Aorta (tissue), 5 donors: ENCODE measurements at regions not wholly inside any gene's neighbourhood (a gene's known extent, or its start where the extent isn't known, plus 50 kb on each side); places are given as distances from the start of the nearest gene placed in this dataset.

ENCODE experiments used
- ATAC-seq: fragments of 200-7000 bp; cut with Tn5 transposase; one replicate; pipeline ENCODE4 v1.9.1; 2022; ENCODE audit warnings: moderate library complexity; ENCODE audit not compliant: low FRiP score
- DNase-seq, 2 donors: peaks; one replicate each; pipeline ENCODE4 v3.0.0-alpha.2; 2020
- H3K27ac ChIP-seq, 2 donors: one replicate each; pipeline ENCODE4 v1.5.1; 2013; ENCODE audit warnings: low read length in 2 of 2, mild to moderate bottlenecking in 2 of 2, moderate library complexity in 2 of 2, control low read depth in 1 of 2, inconsistent platforms in 1 of 2, low read depth in 1 of 2
- H3K27me3 ChIP-seq, 2 donors: one replicate each; pipeline ENCODE4 v1.6.1; 2013; ENCODE audit warnings: control low read depth in 1 of 2, low read length in 1 of 2, mild to moderate bottlenecking in 1 of 2, moderate library complexity in 1 of 2; ENCODE audit not compliant: insufficient read depth in 2 of 2, control insufficient read depth in 1 of 2
- H3K36me3 ChIP-seq, 2 donors: one replicate each; pipeline ENCODE4 v1.6.1; 2013; ENCODE audit warnings: control low read depth in 1 of 2, low read length in 1 of 2, mild to moderate bottlenecking in 1 of 2; ENCODE audit not compliant: insufficient read depth in 2 of 2, control insufficient read depth in 1 of 2
- H3K4me1 ChIP-seq, 2 donors: one replicate each; pipeline ENCODE4 v1.6.1; 2013; ENCODE audit warnings: low read length in 2 of 2, control low read depth in 1 of 2, mild to moderate bottlenecking in 1 of 2, moderate library complexity in 1 of 2; ENCODE audit not compliant: insufficient read depth in 2 of 2, control insufficient read depth in 1 of 2
- H3K4me3 ChIP-seq, 2 donors: one replicate each; pipeline ENCODE4 v1.5.1; 2013; ENCODE audit warnings: low read length in 2 of 2, control low read depth in 1 of 2, mild to moderate bottlenecking in 1 of 2
- H3K9me3 ChIP-seq: one replicate; pipeline ENCODE4 v1.6.1; 2013; ENCODE audit warnings: mild to moderate bottlenecking, low read length; ENCODE audit not compliant: control insufficient read depth
- WGBS, 2 donors: extraction: QIAGEN DNeasy Blood & Tissue Kit; methylation state at CpG; one replicate each; pipeline ENCODE4 v1.1.7; 2013; 5-methylcytosine and 5-hydroxymethylcytosine counted together
- intact Hi-C, 2 donors: fragments of 100-400 bp; cut with DNase I; formaldehyde crosslinking; loops; one replicate each; pipeline versions ENCODE4 v1.14.2 to v1.15.0; 2022
- donor health status: healthy with polysubstance abuse.
- donor health status: Bipolar disorder and iron deficiency.
- donor health status: DM: no; HTN: no; CAD: no.
- donor health status: DM: no; HTN: no; CAD: no.
- donor health status: DM: yes; HTN: yes; CAD: no.

- no peak overlapping the region for H3K4me3 ChIP-seq
- H3K4me1 ChIP-seq: no peaks in the 10 kb centered on the region
- DNase-seq (no peak), ATAC-seq (no peak)
- intact Hi-C loops: no loop called here
- H3K27ac ChIP-seq: no peak overlapping the region
- no peaks in the 10 kb centered on the region for H3K27me3 ChIP-seq
- H3K36me3 ChIP-seq: no peaks in the 10 kb centered on the region
- H3K9me3 ChIP-seq: no peaks in the 10 kb centered on the region
- 85 to 91% methylated on average over 2 of the region's 2 CpGs for WGBS, 2 donors
Measured at GRCh38 chrX:42725196-42725595, 52.8 kb downstream of the PPP1R2C start.

GRCh38 chrX:42720209-42720608 lies 57.8 kb downstream of the PPP1R2C start:
- 61 to 62% methylated on average over 4 of the region's 4 CpGs for WGBS, 2 donors
- Histone ChIP-seq H3K4me3 (no peak overlapping the region), H3K36me3 (no peaks in the 10 kb centered on the region), H3K27ac (no peak overlapping the region), H3K27me3 (no peaks in the 10 kb centered on the region), H3K4me1 (peaks cover 0 to 3% of the 10 kb centered on the region in 2 donors), H3K9me3 (no peaks in the 10 kb centered on the region)
- DNase-seq (no peak), ATAC-seq (no peak)
- intact Hi-C loops: no loop called here

- ATAC-seq: no peak
Measured at GRCh38 chrX:42715701-42716262, 62.2 kb downstream of the PPP1R2C start.

GRCh38 chrX:42714981-42715700 lies 62.8 kb downstream of the PPP1R2C start:
- H3K4me1 ChIP-seq: peaks cover 0 to 3% of the 10 kb centered on the region in 2 donors
- ATAC-seq (peak; percentile 26), DNase-seq (peak; percentile 60 to 82)
- intact Hi-C loops: no loop called here
- H3K27ac ChIP-seq: peak overlapping the region; percentile 18 to 26
- no peaks in the 10 kb centered on the region for H3K9me3 ChIP-seq
- 3 to 24% methylated on average over 11 of the region's 11 CpGs for WGBS, 2 donors
- H3K4me3 ChIP-seq: no peak overlapping the region
- no peaks in the 10 kb centered on the region for H3K27me3 ChIP-seq
- H3K36me3 ChIP-seq: no peaks in the 10 kb centered on the region

More at GRCh38 chrX:42715701-42716262, 62.2 kb downstream of the PPP1R2C start:
- DNase-seq: no peak
- Histone ChIP-seq H3K4me1 (peaks cover 0 to 3% of the 10 kb centered on the region in 2 donors), H3K9me3 (no peaks in the 10 kb centered on the region), H3K27ac (no peak overlapping the region), H3K4me3 (no peak overlapping the region), H3K36me3 (no peaks in the 10 kb centered on the region), H3K27me3 (no peaks in the 10 kb centered on the region)
- intact Hi-C loops: no loop called here
- WGBS, 2 donors: 70 to 86% methylated on average over 8 of the region's 8 CpGs

GRCh38 chrX:42710452-42710851 lies 67.5 kb downstream of the PPP1R2C start:
- no peaks in the 10 kb centered on the region for H3K27me3 ChIP-seq
- DNase-seq (no peak), ATAC-seq (no peak)
- 19 to 35% methylated on average over 2 of the region's 2 CpGs for WGBS, 2 donors
- no peaks in the 10 kb centered on the region for H3K4me1 ChIP-seq
- no peak overlapping the region for H3K27ac ChIP-seq
- no peaks in the 10 kb centered on the region for H3K36me3 ChIP-seq
- intact Hi-C loops: no loop called here
- no peak overlapping the region for H3K4me3 ChIP-seq
- no peaks in the 10 kb centered on the region for H3K9me3 ChIP-seq

GRCh38 chrX:42708222-42708621 lies 69.7 kb downstream of the PPP1R2C start:
- H3K9me3 ChIP-seq: no peaks in the 10 kb centered on the region
- H3K27ac ChIP-seq: no peak overlapping the region
- no peaks in the 10 kb centered on the region for H3K36me3 ChIP-seq
- DNase-seq (no peak), ATAC-seq (peak; percentile 38)
- H3K4me3 ChIP-seq: no peak overlapping the region
- WGBS, 2 donors: 14 to 45% methylated on average over 2 of the region's 2 CpGs
- no peaks in the 10 kb centered on the region for H3K4me1 ChIP-seq
- H3K27me3 ChIP-seq: no peaks in the 10 kb centered on the region
- intact Hi-C loops: no loop called here

- Histone ChIP-seq H3K9me3 (no peaks in the 10 kb centered on the region), H3K4me1 (no peaks in the 10 kb centered on the region), H3K4me3 (no peak overlapping the region), H3K36me3 (no peaks in the 10 kb centered on the region), H3K27ac (no peak overlapping the region), H3K27me3 (no peaks in the 10 kb centered on the region)
- ATAC-seq (no peak), DNase-seq (no peak)
- intact Hi-C loops: no loop called here
Measured at GRCh38 chrX:42707742-42708141, 70.2 kb downstream of the PPP1R2C start.

- H3K9me3 ChIP-seq: no peaks in the 10 kb centered on the region
- no peaks in the 10 kb centered on the region for H3K36me3 ChIP-seq
- no peaks in the 10 kb centered on the region for H3K27me3 ChIP-seq
- H3K27ac ChIP-seq: no peak overlapping the region
- intact Hi-C loops: no loop called here
- DNase-seq (no peak), ATAC-seq (no peak)
- no peak overlapping the region for H3K4me3 ChIP-seq
- no peaks in the 10 kb centered on the region for H3K4me1 ChIP-seq
- WGBS, 2 donors: 64 to 91% methylated on average over 2 of the region's 2 CpGs
Measured at GRCh38 chrX:42704454-42704853, 73.5 kb downstream of the PPP1R2C start.

- no peak for DNase-seq
- Histone ChIP-seq H3K36me3 (no peaks in the 10 kb centered on the region), H3K27me3 (no peaks in the 10 kb centered on the region), H3K9me3 (no peaks in the 10 kb centered on the region), H3K4me3 (no peak overlapping the region), H3K4me1 (no peaks in the 10 kb centered on the region), H3K27ac (no peak overlapping the region)
- 43 to 63% methylated on average over 3 of the region's 3 CpGs for WGBS, 2 donors
- no peak for ATAC-seq
- intact Hi-C loops: no loop called here
Measured at GRCh38 chrX:42697544-42697943, 80.4 kb downstream of the PPP1R2C start.
